Breast epithelium (tissue), 4 donors: ENCODE measurements at regions not wholly inside any gene's neighbourhood (a gene's known extent, or its start where the extent isn't known, plus 50 kb on each side); places are given as distances from the start of the nearest gene placed in this dataset.
"Not testable (repeated sequence)": the region's sequence is repeated elsewhere in the genome, so short reads cannot be mapped to it uniquely, and the experiment has no call there.

Source experiments
- DNase-seq, 2 donors: peaks; one replicate each; pipeline ENCODE4 v3.0.0-alpha.2; 2019; ENCODE audit warnings: low spot score in 2 of 2
- H3K27ac ChIP-seq, 2 donors: fragments of 200-600 bp; sonication (generic) in 1 of 2; one replicate each; pipeline ENCODE4 v1.5.1; 2016 to 2019; ENCODE audit warnings: mild to moderate bottlenecking in 1 of 2
- H3K27me3 ChIP-seq, 2 donors: fragments of 200-600 bp; sonication (generic) in 1 of 2; one replicate each; pipeline versions ENCODE4 v1.5.1 to v1.6.0; 2017 to 2019; ENCODE audit warnings: control low read depth in 1 of 2, mild to moderate bottlenecking in 1 of 2
- H3K36me3 ChIP-seq: fragments of 200-600 bp; one replicate; pipeline ENCODE4 v1.5.1; 2019
- H3K4me1 ChIP-seq, 2 donors: fragments of 200-600 bp; sonication (generic); one replicate each; pipeline ENCODE4 v1.5.1; 2016 to 2019; ENCODE audit warnings: control low read depth in 1 of 2
- H3K4me3 ChIP-seq, 3 donors: fragments of 200-600 bp; sonication (generic); 1 replicate in 2 of 3; 2 replicates in 1 of 3; pipeline ENCODE4 v1.5.1; 2016 to 2019; ENCODE audit warnings: mild to moderate bottlenecking in 3 of 3, moderate library complexity in 2 of 3
- H3K9me3 ChIP-seq, 2 donors: fragments of 200-600 bp; sonication (generic) in 1 of 2; one replicate each; pipeline ENCODE4 v1.5.1; 2016 to 2019; ENCODE audit warnings: control low read depth in 1 of 2
- CTCF ChIP-seq, 3 donors: fragments of 450-650 bp; IDR thresholded peaks; one replicate each; pipeline ENCODE4 v1.5.1; 2016 to 2017; ENCODE audit warnings: antibody characterized with exemption in 3 of 3, mild to moderate bottlenecking in 3 of 3, moderate library complexity in 3 of 3
- POLR2A ChIP-seq: fragments of 450-650 bp; IDR thresholded peaks from one replicate; pipeline ENCODE4 v1.6.1; 2016; ENCODE audit warnings: antibody characterized with exemption, mild to moderate bottlenecking, moderate library complexity
- POLR2AphosphoS5 ChIP-seq, 3 donors: sonication (generic); formaldehyde crosslinking; IDR thresholded peaks; one replicate each; pipeline ENCODE4 v1.6.1; 2017; ENCODE audit warnings: antibody characterized with exemption in 3 of 3
- intact Hi-C: fragments of 100-400 bp; cut with DNase I; formaldehyde crosslinking; loops from one replicate; pipeline ENCODE4 v1.15.1; 2023; ENCODE audit warnings: low total_unique reads

- Histone ChIP-seq H3K4me1 (no peaks in the 10 kb centered on the region), H3K4me3 (no peak overlapping the region), H3K27ac (no peak overlapping the region), H3K27me3 (no peaks in the 10 kb centered on the region), H3K36me3 (no peaks in the 10 kb centered on the region), H3K9me3 (no peaks in the 10 kb centered on the region)
- TF ChIP-seq POLR2A (no peak), POLR2AphosphoS5 (IDR thresholded peaks at IDR 0.05) (no peak), CTCF (IDR thresholded peaks at IDR 0.05) (no peak)
- intact Hi-C loops: no loop called here
- no peak for DNase-seq
Measured at GRCh38 chr1:221532071-221532773, 209.7 kb downstream of the DUSP10 start.

DNA sequence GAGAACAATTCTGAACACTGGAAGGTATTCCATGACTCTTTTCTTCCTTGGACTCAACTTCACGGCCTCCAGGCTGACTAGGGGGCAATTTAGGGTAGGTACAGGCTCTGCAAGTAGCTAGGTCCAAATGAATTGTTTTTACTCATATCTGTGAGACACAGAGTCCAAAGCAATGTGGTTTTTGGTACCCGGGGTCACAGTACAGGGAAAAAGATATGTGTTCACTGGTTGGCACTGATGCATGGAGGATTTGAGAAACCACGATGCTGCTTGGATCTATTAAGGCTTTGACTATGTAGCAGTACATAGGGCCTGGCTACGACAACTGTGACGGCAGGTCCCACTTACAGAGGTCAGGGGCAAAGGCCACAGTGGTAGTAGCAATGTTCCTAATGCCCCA, 200.6 kb downstream of the DUSP10 start:
- H3K9me3 ChIP-seq: no peaks in the 10 kb centered on the region
- H3K4me3 ChIP-seq: no peak overlapping the region
- intact Hi-C loops: no loop called here
- H3K4me1 ChIP-seq: no peaks in the 10 kb centered on the region
- no peaks in the 10 kb centered on the region for H3K27me3 ChIP-seq
- H3K36me3 ChIP-seq: no peaks in the 10 kb centered on the region
- TF ChIP-seq POLR2AphosphoS5 (IDR thresholded peaks at IDR 0.05) (no peak), CTCF (IDR thresholded peaks at IDR 0.05) (no peak), POLR2A (no peak)
- H3K27ac ChIP-seq: no peak overlapping the region
- DNase-seq: no peak

DNA sequence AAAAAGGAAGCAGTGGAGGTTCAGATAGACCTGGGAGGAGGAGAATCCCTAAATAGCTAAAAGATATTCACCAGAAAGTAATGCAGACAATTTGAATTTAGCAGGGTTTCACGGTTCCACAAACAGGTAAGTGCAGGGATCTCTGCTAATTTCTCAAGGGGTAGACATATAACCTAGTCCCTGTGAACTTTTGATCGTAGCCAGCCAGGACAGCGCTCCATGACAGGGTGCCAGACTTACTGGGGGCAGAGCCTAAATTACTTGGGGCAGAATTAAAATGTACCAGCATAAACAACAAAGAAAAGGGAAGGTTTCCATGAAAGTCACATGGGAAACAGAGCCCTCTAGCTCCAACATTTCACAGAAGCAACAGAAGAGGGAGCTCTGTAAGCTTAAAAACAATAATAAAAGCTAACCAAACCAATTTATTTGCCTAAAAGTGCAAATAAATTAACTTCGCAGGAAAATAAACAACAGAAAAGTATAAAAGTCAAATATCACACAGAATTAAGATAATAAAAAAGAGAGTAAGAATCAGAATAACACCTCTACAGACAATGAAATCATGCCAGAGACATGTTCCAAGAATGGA, 198.3 kb downstream of the DUSP10 start:
- no peak overlapping the region for H3K4me3 ChIP-seq
- H3K36me3 ChIP-seq: no peaks in the 10 kb centered on the region
- H3K27ac ChIP-seq: no peak overlapping the region
- DNase-seq: no peak
- intact Hi-C loops: no loop called here
- H3K27me3 ChIP-seq: no peaks in the 10 kb centered on the region
- no peaks in the 10 kb centered on the region for H3K4me1 ChIP-seq
- TF ChIP-seq POLR2A: no peak
- TF ChIP-seq POLR2AphosphoS5 (IDR thresholded peaks at IDR 0.05): no peak
- peak in 2 of 3 donors; percentile 38 to 44 for TF ChIP-seq CTCF (IDR thresholded peaks at IDR 0.05)
- H3K9me3 ChIP-seq: no peaks in the 10 kb centered on the region

GRCh38 chr1:221548942-221549341, 192.9 kb downstream of the DUSP10 start:
- TF ChIP-seq CTCF (IDR thresholded peaks at IDR 0.05) (no peak), POLR2AphosphoS5 (IDR thresholded peaks at IDR 0.05) (no peak), POLR2A (no peak)

DNA sequence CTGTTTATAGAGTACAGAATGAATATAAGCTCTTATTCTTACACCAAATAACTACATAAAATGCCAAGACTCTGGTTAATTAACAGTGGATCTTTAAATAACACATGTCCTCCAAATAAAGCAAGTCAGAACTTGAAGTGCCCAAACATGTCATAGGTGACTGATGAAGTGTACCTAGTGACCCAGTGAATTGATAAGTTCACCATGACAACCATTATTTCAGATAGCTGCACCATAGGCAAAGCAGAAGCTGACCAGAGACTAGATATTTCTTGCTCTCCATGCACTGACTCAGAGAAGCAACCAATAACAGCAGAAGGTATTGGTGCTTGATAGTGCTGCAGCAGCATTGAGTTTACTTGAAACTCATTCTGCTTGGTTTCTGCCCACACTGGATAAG, 192.1 kb downstream of the DUSP10 start:
- Histone ChIP-seq H3K27ac (no peak overlapping the region), H3K27me3 (no peaks in the 10 kb centered on the region), H3K4me1 (no peaks in the 10 kb centered on the region), H3K9me3 (no peaks in the 10 kb centered on the region), H3K4me3 (no peak overlapping the region), H3K36me3 (no peaks in the 10 kb centered on the region)
- intact Hi-C loops: no loop called here
- TF ChIP-seq POLR2AphosphoS5 (IDR thresholded peaks at IDR 0.05) (no peak), CTCF (IDR thresholded peaks at IDR 0.05) (no peak), POLR2A (no peak)
- DNase-seq: no peak

More at GRCh38 chr1:221548942-221549341, 192.9 kb downstream of the DUSP10 start:
- no peaks in the 10 kb centered on the region for H3K9me3 ChIP-seq
- DNase-seq: no peak
- H3K36me3 ChIP-seq: no peaks in the 10 kb centered on the region
- no peak overlapping the region for H3K27ac ChIP-seq
- intact Hi-C loops: no loop called here
- no peaks in the 10 kb centered on the region for H3K27me3 ChIP-seq
- H3K4me3 ChIP-seq: no peak overlapping the region
- no peaks in the 10 kb centered on the region for H3K4me1 ChIP-seq

DNA sequence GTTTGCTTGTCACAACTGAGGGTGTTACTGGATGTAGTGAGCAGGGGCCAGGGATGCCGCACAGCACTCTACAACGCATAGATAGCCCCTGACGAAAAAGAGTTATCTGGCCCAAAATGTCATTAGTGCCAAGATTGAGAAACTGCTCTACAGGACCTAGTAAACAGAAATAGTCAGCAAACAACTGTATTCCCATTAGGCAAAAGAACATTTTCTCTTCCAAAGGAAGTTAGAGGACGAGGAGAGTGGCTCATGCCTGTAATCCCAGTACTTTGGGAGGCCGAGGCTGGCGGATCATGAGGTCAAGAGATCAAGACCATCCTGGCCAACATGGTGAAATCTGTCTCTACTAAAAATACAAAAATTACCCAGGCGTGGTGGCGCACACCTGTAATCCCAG, 189.1 kb downstream of the DUSP10 start:
- DNase-seq, H3K4me1 ChIP-seq, H3K27ac ChIP-seq, H3K36me3 ChIP-seq, H3K9me3 ChIP-seq, H3K4me3 ChIP-seq, intact Hi-C loops, H3K27me3 ChIP-seq: not testable (repeated sequence)
